ENCODE measurements at regions not wholly inside any gene's neighbourhood (a gene's known extent, or its start where the extent isn't known, plus 50 kb on each side); places are given as distances from the start of the nearest gene placed in this dataset.

GRCh38 chr4:57219431-57219830, 109.2 kb upstream of the IGFBP7 start:
- TF ChIP-seq OSR1 (CRISPR knock-in tag; IDR thresholded peaks at IDR 0.05) = no peak
- TF ChIP-seq BACH2 (CRISPR knock-in tag; IDR thresholded peaks at IDR 0.05; ENCODE audit: borderline replicate concordance) = no peak
- TF ChIP-seq ISL1 (CRISPR knock-in tag; IDR thresholded peaks at IDR 0.05) = no peak
- no peak for TF ChIP-seq CSRNP3 (CRISPR knock-in tag; IDR thresholded peaks at IDR 0.05)
- TF ChIP-seq CREB5 (CRISPR knock-in tag; IDR thresholded peaks at IDR 0.05; ENCODE audit: low read depth) = no peak
- TF ChIP-seq PPARA (CRISPR knock-in tag; IDR thresholded peaks at IDR 0.05; ENCODE audit: borderline replicate concordance) = no peak
- no peak for TF ChIP-seq ESRRG (CRISPR knock-in tag; IDR thresholded peaks at IDR 0.05)
- no peak for TF ChIP-seq ZFP30 (CRISPR knock-in tag; IDR thresholded peaks at IDR 0.05)
- TF ChIP-seq ZFP3 (CRISPR knock-in tag; IDR thresholded peaks at IDR 0.05) = no peak
- TF ChIP-seq POU6F1 (CRISPR knock-in tag; IDR thresholded peaks at IDR 0.05; ENCODE audit: borderline replicate concordance, low read depth) = no peak
- no peak for TF ChIP-seq PATZ1 (CRISPR knock-in tag; IDR thresholded peaks at IDR 0.05; ENCODE audit: borderline replicate concordance)
- TF ChIP-seq ZNF565 (CRISPR knock-in tag; conservative IDR thresholded peaks at IDR 0.05; ENCODE audit: low read depth) = no peak
- no peak for TF ChIP-seq GLIS3 (CRISPR knock-in tag; IDR thresholded peaks at IDR 0.05)
- TF ChIP-seq ARNTL (CRISPR knock-in tag; IDR thresholded peaks at IDR 0.05; ENCODE audit: borderline replicate concordance, low read depth) = no peak
- TF ChIP-seq TOX (CRISPR knock-in tag; IDR thresholded peaks at IDR 0.05; ENCODE audit: borderline replicate concordance) = no peak
- no peak for TF ChIP-seq RARB (CRISPR knock-in tag; IDR thresholded peaks at IDR 0.05)
- no peak for TF ChIP-seq ZNF70 (CRISPR knock-in tag; IDR thresholded peaks at IDR 0.05)
- no peak for TF ChIP-seq TCF4 (CRISPR knock-in tag; IDR thresholded peaks at IDR 0.05; ENCODE audit: borderline replicate concordance)
- no peak for ATAC-seq

- ATAC-seq = no peak
- no peak for TF ChIP-seq GLIS3 (CRISPR knock-in tag; IDR thresholded peaks at IDR 0.05)
- TF ChIP-seq ISL1 (CRISPR knock-in tag; IDR thresholded peaks at IDR 0.05) = no peak
- TF ChIP-seq POU6F1 (CRISPR knock-in tag; IDR thresholded peaks at IDR 0.05; ENCODE audit: borderline replicate concordance, low read depth) = no peak
- no peak for TF ChIP-seq ZNF8 (CRISPR knock-in tag; IDR thresholded peaks at IDR 0.05)
- TF ChIP-seq ZNF565 (CRISPR knock-in tag; conservative IDR thresholded peaks at IDR 0.05; ENCODE audit: low read depth) = no peak
- no peak for TF ChIP-seq PATZ1 (CRISPR knock-in tag; IDR thresholded peaks at IDR 0.05; ENCODE audit: borderline replicate concordance)
- TF ChIP-seq ARNTL (CRISPR knock-in tag; IDR thresholded peaks at IDR 0.05; ENCODE audit: borderline replicate concordance, low read depth) = no peak
- TF ChIP-seq ZFP3 (CRISPR knock-in tag; IDR thresholded peaks at IDR 0.05) = no peak
- no peak for TF ChIP-seq SNAI2 (CRISPR knock-in tag; IDR thresholded peaks at IDR 0.05)
- TF ChIP-seq TOX (CRISPR knock-in tag; IDR thresholded peaks at IDR 0.05; ENCODE audit: borderline replicate concordance) = no peak
- no peak for TF ChIP-seq ZFP30 (CRISPR knock-in tag; IDR thresholded peaks at IDR 0.05)
- TF ChIP-seq BACH2 (CRISPR knock-in tag; IDR thresholded peaks at IDR 0.05; ENCODE audit: borderline replicate concordance) = no peak
- TF ChIP-seq CREB5 (CRISPR knock-in tag; IDR thresholded peaks at IDR 0.05; ENCODE audit: low read depth) = no peak
Measured at GRCh38 chr4:57214654-57215411, 104.6 kb upstream of the IGFBP7 start.

Measured in SK-N-SH treated with all-trans-retinoic acid at 6 μM for 48 hours (cell line).